Psoas muscle (tissue), 7 donors: ENCODE measurements at regions not wholly inside any gene's neighbourhood (a gene's known extent, or its start where the extent isn't known, plus 50 kb on each side); places are given as distances from the start of the nearest gene placed in this dataset.

Experiments used
- ATAC-seq, 4 donors: fragments of 200-7000 bp; cut with Tn5 transposase; one replicate each; pipeline ENCODE4 v1.9.1; 2020; ENCODE audit warnings: moderate library complexity in 3 of 4, mild to moderate bottlenecking in 2 of 4
- DNase-seq, 2 donors: peaks; one replicate each; pipeline ENCODE4 v3.0.0-alpha.2; 2020
- H3K27ac ChIP-seq: fragments of 200-600 bp; one replicate; pipeline ENCODE4 v1.8.0; 2022
- H3K27me3 ChIP-seq, 3 donors: fragments of 200-600 bp in 1 of 3; one replicate each; pipeline versions ENCODE4 v1.6.1 to v1.8.0; 2013 to 2022; ENCODE audit warnings: low read length in 2 of 3, mild to moderate bottlenecking in 2 of 3, moderate library complexity in 1 of 3; ENCODE audit not compliant: insufficient read depth in 3 of 3
- H3K36me3 ChIP-seq, 2 donors: fragments of 200-600 bp in 1 of 2; one replicate each; pipeline versions ENCODE4 v1.6.1 to v1.8.0; 2013 to 2022; ENCODE audit warnings: low read depth in 1 of 2, mild to moderate bottlenecking in 1 of 2, moderate library complexity in 1 of 2; ENCODE audit not compliant: insufficient read depth in 1 of 2
- H3K4me1 ChIP-seq: fragments of 200-600 bp; one replicate; pipeline ENCODE4 v1.8.0; 2022
- H3K4me3 ChIP-seq: fragments of 200-600 bp; one replicate; pipeline ENCODE4 v1.8.0; 2022; ENCODE audit warnings: mild to moderate bottlenecking
- H3K9me3 ChIP-seq: fragments of 200-600 bp; one replicate; pipeline ENCODE4 v1.8.0; 2022
- WGBS, 3 donors: extraction: QIAGEN DNeasy Blood & Tissue Kit; methylation state at CpG; one replicate each; pipeline versions ENCODE4 v1.1.6 to v1.1.7; 2013; 5-methylcytosine and 5-hydroxymethylcytosine counted together
- intact Hi-C, 2 donors: fragments of 100-400 bp; cut with DNase I; formaldehyde crosslinking; loops; one replicate each; pipeline versions ENCODE4 v1.11.0 to v1.14.2; 2022
- TF ChIP-seq, protein P1 (sequence below): fragments of 200-600 bp; IDR thresholded peaks from one replicate; pipeline ENCODE4 v1.8.0; 2022; ENCODE audit warnings: antibody characterized with exemption
- donor health status: healthy with polysubstance abuse.
- donor health status: DM: no; HTN: no; CAD: no; lungs with moderate emphysema.
- donor health status: Bipolar disorder and iron deficiency.
- donor health status: healthy.
- donor health status: DM: yes; HTN: yes; CAD: no.
- donor health status: DM: no; HTN: no; CAD: no.
- donor health status: DM: yes; HTN: yes; CAD: no.

DNA sequence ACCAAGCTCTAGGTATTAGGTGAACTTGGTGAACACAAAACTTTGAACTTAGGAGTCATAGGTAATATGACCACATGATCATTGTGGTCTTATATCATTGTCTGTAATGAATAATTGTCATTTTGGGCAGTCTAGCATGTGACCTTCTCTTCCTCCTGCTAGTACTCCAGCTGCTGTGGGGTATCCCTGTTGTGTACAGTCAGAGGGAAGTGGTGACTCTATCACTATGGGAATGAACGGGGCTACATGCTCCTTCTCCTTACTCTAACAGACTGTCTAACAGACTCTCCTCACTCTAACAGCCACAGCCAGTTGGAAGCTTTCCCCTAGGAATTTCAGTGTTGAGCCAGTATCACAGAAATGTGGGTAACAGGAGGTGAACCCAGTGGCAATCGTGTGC lies 68.2 kb upstream of the NEDD4L start:
- intact Hi-C loops, result no loop called here

DNA sequence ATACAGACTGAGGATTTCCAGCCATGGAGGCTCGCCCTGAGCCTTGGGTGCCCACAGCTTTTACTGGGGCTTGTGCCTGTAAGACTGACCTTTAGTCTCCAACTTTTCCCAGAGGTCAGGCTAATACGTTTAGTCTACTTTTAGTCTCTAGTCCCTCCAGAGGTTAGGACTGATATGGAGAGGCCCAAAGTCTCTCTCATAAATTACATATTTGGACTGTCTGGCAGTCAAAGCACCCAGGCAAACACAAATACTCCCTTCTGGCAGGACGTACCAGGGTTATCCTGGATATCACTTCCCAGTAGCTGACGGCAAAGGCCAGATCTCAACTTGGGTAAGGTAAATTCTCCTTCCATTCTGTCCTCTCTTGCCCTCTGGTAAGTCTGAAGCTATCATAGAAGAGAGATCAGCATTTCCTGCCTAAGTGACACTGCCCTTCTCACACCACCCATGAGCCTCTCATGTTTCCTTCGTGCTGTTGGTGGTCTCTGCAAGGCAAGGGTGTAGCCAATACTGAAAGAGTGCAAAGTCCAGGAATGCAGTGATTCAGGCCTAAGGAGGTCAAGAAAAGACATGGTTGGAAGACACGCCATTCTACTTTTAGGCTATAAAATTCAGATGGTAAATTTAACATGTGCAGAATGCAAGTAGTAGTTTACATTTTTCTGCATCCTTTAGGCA lies 69.3 kb upstream of the NEDD4L start:
- ATAC-seq (no peak), DNase-seq (no peak)
- Histone ChIP-seq H3K27ac (no peak overlapping the region), H3K9me3 (no peaks in the 10 kb centered on the region), H3K4me1 (no peaks in the 10 kb centered on the region), H3K27me3 (no peaks in the 10 kb centered on the region), H3K36me3 (no peaks in the 10 kb centered on the region), H3K4me3 (no peak overlapping the region)
- TF ChIP-seq, protein P1, sequence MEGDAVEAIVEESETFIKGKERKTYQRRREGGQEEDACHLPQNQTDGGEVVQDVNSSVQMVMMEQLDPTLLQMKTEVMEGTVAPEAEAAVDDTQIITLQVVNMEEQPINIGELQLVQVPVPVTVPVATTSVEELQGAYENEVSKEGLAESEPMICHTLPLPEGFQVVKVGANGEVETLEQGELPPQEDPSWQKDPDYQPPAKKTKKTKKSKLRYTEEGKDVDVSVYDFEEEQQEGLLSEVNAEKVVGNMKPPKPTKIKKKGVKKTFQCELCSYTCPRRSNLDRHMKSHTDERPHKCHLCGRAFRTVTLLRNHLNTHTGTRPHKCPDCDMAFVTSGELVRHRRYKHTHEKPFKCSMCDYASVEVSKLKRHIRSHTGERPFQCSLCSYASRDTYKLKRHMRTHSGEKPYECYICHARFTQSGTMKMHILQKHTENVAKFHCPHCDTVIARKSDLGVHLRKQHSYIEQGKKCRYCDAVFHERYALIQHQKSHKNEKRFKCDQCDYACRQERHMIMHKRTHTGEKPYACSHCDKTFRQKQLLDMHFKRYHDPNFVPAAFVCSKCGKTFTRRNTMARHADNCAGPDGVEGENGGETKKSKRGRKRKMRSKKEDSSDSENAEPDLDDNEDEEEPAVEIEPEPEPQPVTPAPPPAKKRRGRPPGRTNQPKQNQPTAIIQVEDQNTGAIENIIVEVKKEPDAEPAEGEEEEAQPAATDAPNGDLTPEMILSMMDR, result no peak
- intact Hi-C loops, result no loop called here
- WGBS, 3 donors, result 50 to 79% (median 68%) methylated on average over 6 of the region's 6 CpGs

More for the DNA sequence above, 68.2 kb upstream of the NEDD4L start:
- Histone ChIP-seq H3K9me3 (no peaks in the 10 kb centered on the region), H3K36me3 (no peaks in the 10 kb centered on the region), H3K4me1 (no peaks in the 10 kb centered on the region), H3K4me3 (no peak overlapping the region), H3K27me3 (no peaks in the 10 kb centered on the region), H3K27ac (no peak overlapping the region)
- ATAC-seq, result no peak
- 26 to 45% (median 39%) methylated on average over 2 of the region's 2 CpGs for WGBS, 3 donors
- TF ChIP-seq, protein P1, result no peak
- no peak for DNase-seq

DNA sequence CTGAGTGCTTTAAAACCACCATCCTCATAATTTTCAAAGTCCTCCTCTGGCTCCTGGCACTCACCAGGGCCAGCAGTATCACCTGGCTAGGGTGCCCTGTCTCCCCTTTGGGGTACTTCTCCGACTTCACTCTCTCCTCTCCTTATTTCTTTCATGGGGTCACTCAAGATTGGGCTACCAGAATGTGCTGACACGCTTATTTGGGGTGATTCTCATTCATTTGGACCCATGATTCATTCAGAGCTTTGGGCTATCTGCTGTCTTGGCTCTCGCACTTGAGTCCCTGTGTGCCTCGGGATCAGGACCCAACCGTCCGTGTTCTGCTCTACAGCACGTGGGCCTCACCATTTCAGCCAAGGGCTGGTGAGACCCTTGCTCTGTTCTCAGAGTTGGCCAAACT lies 70.1 kb upstream of the NEDD4L start:
- ATAC-seq, result no peak
- intact Hi-C loops, result no loop called here
- no peak for DNase-seq

DNA sequence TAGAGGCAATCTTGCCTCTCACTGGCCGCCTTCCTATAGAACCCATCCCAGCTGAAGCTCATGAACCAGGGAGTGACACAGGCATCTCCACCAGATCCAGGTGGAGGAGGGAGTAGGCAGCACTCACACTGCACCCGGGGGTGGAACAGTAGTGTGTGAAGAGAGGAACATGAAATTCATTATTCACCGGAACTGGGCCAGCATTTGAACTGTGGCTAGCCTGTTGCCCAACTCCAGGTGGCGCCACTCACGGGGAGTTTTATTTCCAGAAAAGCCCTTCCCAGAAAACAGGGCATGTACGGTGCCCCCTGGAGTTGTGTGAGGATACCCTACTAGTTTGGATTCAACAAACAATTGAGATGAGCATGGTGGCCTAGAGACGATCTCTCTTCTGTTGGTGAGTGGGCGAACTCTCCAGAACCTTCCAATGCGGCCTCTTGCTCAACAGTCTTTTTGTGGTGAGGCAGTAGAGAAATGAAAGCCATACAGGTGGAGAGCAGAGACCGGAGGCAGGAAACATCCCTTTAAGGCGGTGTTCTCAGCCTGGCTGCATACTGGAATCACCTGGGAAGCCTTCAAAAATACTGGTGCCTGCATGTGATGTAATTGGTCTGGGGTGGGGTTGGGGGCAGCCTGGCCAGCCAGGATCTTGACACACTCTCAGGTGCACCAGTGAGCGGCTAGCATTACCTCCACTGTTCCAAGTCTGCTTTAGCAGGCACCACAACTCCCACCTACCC lies 73.5 kb upstream of the NEDD4L start:
- 86 to 90% (median 89%) methylated on average over 12 of the region's 12 CpGs for WGBS, 3 donors
- no peaks in the 10 kb centered on the region for H3K36me3 ChIP-seq
- ATAC-seq, result no peak
- H3K9me3 ChIP-seq, result no peaks in the 10 kb centered on the region
- no peak overlapping the region for H3K4me3 ChIP-seq
- no peaks in the 10 kb centered on the region for H3K27me3 ChIP-seq
- H3K27ac ChIP-seq, result no peak overlapping the region
- DNase-seq, result no peak
- TF ChIP-seq, protein P1, result no peak
- no peaks in the 10 kb centered on the region for H3K4me1 ChIP-seq
- intact Hi-C loops, result no loop called here

More for the DNA sequence above, 70.1 kb upstream of the NEDD4L start:
- Histone ChIP-seq H3K36me3 (no peaks in the 10 kb centered on the region), H3K27ac (no peak overlapping the region), H3K4me1 (no peaks in the 10 kb centered on the region), H3K27me3 (no peaks in the 10 kb centered on the region), H3K4me3 (no peak overlapping the region), H3K9me3 (no peaks in the 10 kb centered on the region)
- WGBS, 3 donors, result 89 to 92% (median 90%) methylated on average over 7 of the region's 7 CpGs
- TF ChIP-seq, protein P1, result no peak
